RCC 7860 (cell line): ENCODE measurements at regions not wholly inside any gene's neighbourhood (a gene's known extent, or its start where the extent isn't known, plus 50 kb on each side); places are given as distances from the start of the nearest gene placed in this dataset.
A peak's percentile ranks its signal among the peaks of the same experiment; 100 is the strongest.

Experiments used
- DNase-seq: peaks from one replicate; pipeline ENCODE4 v3.0.0-alpha.2; 2015; ENCODE audit warnings: low spot score
- FAIRE-seq: peaks from 2 replicates; lab custom pipeline; 2012; peaks lifted over from hg19 to GRCh38; lab: Jason Lieb, UNC

DNA sequence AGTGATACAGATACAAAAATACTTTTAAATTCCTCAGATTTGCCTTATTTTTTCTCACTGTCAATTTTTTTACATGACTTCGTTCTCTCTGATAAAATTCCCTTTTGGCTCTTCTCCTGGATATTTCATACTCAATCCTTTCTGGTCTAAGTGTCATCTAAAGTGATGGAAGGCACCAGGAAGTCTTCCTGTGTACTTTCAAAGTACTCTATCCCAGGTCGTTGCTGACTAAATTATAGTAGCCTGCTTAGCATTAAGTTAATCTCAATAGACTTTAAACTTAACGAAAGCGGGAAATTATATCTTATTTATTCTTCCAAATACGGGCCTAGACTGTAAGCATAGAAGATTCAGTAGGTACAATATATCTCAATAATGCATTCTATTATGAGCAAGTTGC lies 67.8 kb downstream of the CASP12 start:
- DNase-seq (no peak), FAIRE-seq (no peak)

GRCh38 chr11:104830080-104830479 lies 68.2 kb downstream of the CASP12 start:
- DNase-seq (peak; percentile 11), FAIRE-seq (no peak)

DNA sequence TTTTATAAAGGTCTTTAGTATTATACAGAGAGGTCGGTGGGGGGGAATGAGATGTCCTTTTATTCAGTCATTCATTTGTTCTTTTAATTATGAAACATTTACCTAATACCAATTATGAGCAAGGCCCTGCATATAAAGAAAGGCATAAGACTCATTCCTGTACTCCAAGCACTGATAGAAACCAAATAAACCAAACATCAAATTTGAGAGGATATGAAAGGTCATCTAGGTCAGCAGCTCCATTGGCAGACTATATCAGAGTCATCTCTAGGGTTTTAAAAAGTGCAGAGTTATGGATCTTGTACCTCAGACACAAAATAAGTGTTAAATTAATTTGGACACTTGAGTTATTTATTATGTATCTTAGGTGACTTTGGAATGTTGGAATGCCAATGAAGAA lies 71.5 kb downstream of the CASP12 start:
- DNase-seq (no peak), FAIRE-seq (no peak)

DNA sequence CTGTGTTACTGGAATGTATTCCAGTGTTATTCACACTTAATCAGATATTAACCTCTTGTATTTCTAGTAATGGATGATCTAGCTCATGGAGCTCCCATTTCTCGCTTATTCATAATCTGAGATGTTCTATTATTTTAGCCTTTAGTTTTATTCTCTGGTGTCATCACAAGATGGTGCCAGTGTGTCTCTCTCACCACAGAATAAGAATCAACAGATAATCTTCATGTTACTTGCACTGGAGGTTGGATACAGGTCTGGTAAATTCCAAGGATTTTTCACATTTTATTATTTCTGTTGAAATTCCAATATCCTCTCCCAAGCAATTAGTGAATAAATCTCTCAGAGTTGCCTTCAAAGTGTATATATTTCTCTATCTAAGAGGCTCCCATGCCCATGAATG lies 74.6 kb downstream of the CASP12 start:
- FAIRE-seq = no peak
- DNase-seq = no peak

DNA sequence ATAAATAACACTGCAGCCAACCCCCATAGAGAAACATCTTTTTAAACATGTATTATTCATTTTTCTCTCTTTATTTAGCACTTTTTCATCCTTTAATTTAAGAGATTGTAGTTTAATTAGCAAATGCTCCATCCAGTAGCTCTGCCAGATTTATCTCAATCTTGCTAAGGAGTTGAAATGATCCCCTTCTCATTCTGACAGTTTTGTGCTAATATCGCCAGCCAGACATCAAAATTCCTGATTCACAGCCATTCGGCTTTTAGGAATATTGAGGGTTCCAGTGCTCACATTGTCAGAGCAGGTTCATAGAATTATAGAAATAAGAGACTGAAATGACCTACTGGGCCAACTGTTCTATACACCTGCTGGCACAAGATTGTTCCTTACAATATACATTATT lies 77.8 kb downstream of the CASP12 start:
- DNase-seq = no peak
- no peak for FAIRE-seq

DNA sequence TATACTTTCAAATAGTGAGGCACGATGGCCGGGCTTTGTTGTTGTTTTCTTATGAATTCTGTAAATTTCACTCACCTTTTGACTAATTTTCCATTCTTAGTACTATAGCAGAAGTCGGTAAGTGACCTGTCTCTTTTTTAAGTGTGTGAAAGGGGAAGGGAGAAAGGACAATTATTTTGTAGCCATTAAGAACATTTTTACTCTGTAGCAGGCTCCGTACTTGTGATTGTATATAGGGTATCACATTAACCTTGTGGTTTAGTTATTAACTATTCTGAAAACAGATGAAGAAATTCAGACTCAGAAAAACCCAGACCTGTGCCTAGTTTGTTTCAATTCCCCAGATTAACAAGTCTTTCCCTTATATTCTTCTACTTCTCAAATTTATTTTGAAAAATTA lies 78.7 kb downstream of the CASP12 start:
- FAIRE-seq = no peak

DNA sequence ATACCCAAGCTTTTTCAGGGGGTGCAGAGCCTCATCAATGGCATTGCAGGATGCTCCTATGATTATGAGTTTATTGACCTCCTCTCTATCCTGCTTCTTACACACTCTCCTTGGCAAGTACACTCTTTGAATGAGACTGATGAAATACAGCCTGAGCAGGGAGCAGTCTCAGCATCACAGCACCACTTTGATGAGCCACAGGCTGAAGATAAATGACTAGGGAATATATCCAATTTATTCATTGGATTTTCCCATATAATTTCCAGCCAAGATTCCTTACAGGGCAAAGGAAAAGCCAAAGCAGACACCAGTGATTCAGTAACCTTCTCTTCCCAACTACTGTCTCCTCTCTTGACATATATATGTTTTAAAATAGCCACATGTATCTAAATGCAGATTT lies 79.2 kb downstream of the CASP12 start:
- FAIRE-seq (no peak), DNase-seq (no peak)

More for the DNA sequence above, 78.7 kb downstream of the CASP12 start:
- no peak for DNase-seq

DNA sequence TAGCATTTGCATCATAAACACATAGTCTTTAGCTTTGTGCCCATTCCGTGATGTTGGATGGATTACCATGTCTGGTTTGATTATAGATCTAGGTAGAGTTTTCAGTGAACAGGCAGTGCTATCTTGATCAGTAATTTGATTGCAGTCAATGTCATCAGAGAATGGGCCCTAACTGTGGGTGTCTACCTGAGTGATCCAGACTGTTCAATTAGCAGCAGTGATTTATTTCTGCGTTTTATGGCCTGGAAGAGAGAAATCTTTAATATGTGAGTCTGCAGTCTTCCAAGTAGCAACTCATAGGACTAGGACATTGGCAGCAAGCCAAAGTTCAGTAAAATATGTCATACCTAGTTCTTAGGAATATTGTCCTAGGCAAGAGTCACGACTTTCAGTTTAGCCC lies 80.3 kb downstream of the CASP12 start:
- no peak for FAIRE-seq
- DNase-seq = no peak

GRCh38 chr11:104813532-104813931 lies 84.7 kb downstream of the CASP12 start:
- no peak for FAIRE-seq
- DNase-seq = no peak

- no peak for DNase-seq
- no peak for FAIRE-seq
These were observed 86.0 kb downstream of the CASP12 start for GRCh38 chr11:104812103-104812788.

GRCh38 chr11:104803776-104804175 lies 94.5 kb downstream of the CASP12 start:
- FAIRE-seq (no peak), DNase-seq (no peak)

DNA sequence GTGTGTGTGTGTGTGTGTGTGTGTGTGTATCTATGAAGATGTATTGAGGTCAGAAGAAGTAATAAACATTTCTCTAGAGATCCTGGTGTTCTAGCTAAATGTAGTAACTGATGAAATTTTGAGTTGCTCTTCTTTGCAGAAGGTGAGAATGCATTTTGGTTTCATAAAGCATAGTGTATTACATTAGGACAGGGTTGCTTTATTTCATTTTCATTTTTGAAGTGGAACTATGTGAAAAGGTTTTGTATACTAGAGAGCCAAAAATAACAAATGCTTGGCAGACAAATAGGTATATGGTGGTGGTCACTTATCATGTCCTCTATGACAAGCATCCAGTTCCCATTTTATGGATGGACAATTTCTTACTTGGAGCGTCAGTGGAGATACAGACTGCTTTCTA lies 99.0 kb downstream of the CASP12 start:
- FAIRE-seq = no peak
- no peak for DNase-seq

DNA sequence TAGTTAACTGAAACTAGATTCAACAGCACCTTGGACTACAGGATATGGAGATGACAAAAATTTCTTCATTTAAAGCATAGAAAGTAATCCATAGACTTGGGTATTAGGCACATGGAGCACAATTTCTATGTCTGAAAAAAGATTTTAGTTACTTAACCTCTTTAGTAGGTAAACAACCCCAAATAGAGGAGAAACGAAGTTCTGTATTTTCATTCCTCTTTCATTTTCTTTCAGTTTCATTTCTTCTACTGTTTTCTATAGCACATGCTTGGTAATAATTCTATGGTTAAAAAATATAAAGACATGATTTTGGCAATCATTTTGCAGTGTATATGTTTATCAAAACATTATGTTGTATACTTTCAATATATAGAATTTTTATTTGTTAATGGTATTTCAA lies 99.5 kb downstream of the CASP12 start:
- DNase-seq = no peak
- no peak for FAIRE-seq

DNA sequence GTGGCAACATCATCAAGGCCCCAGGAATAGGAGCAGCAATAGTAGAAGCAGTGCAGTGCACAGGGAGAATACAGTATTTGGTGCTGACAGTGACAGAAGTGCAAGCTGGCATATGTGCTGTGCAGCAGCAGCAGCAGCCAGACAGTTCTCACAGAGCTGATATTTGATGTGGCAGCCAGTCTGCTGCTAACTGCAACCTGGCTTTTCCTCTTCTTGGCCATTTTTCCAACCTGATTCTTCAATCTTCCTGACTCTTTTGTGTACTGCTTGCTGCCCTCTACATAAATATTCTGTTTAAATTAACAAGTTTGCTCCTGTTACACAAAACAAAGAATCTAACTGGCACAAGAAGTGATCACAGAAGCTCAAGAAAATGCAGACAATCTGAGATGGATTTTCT lies 102.0 kb downstream of the CASP12 start:
- FAIRE-seq (no peak), DNase-seq (no peak)

DNA sequence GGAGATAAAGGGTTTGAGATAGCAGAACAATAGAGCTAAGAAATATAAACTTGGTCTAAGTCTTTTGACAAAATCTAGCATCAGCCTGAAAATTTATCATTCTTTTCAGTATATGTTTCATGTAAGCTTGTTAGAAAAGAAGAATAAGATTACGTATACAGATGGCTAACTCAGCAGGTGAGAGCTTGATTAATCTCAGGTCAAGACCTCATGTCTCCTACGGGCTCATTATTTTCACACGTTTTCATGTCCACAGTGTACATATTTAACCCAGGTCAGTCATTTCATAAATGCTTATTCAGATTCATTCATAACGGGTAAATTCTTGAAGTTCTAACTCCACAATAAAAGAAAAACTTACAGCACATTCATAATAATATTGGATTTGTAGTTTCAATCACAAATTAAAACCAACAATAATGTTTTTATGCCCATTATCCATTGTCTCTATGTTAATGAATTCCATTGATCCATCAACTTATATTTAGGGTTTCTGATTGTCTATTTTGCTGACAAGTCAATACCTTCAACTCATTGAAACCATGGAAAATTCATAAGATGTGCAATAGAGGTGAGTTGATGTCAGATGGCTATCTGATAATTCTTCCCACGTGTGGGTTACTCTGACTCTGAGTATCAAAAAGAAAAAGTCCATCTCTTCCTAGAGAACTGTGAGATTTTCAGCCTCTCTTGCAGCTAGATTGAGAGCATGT lies 102.6 kb downstream of the CASP12 start:
- no peak for FAIRE-seq
- no peak for DNase-seq

- no peak for DNase-seq
- FAIRE-seq = no peak
These were observed 105.4 kb downstream of the CASP12 start for GRCh38 chr11:104792861-104793260.

DNA sequence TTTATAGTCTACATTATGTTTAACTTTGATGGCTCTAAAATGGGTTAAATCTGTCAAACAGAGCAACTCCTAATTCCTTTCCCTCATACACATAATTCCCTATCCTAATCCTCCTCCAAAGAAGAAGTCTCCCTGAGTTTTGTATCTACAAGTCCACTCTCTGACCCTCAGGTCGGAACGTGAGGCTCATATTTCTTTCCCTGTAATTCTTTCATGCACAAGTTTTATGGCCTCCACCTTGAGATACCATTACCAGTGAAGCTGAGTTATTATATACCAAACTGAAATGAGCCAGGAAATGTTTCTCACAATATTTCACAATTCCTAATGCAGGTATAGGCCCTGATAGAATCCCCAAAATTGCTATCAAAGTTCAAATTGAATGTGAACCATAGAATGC lies 106.4 kb downstream of the CASP12 start:
- no peak for DNase-seq
- FAIRE-seq = no peak

DNA sequence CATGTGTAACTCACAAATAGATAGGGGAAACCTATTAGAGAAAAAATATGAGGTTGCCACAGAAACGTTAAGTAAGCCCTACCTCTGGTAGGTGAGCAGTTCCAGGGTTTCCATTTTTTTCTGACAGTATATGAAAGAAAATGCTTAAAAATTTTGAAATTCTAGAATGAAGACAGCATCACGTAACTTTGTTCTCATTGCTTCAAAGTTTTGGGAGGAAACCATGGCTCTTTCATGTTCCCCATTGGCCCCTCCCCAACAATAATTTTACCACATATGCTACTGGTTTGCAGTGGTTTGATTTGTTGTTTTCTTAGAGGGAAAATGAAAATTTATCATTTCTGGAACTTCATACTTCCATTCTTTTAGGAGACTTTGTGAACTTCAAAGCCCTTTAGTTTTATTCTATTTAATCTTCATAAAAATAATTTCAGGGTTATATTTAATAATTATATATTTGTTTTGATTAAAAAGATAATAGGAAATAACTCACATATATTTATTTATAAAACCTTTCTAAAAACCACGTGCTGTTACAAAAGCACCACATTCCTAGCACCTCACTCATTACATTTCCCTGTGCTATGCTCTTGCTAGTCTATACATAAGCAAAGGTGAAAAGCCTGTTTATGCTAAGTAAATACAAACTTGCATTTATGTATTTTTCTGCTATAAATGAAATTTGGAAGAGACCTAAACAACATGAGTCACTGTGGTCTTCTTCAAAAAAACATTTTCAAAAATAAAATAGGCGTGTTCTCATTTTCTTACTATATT lies 113.4 kb downstream of the CASP12 start:
- FAIRE-seq = no peak
- no peak for DNase-seq

GRCh38 chr11:104783241-104783640 lies 115.0 kb downstream of the CASP12 start:
- DNase-seq (no peak), FAIRE-seq (no peak)

- no peak for FAIRE-seq
- DNase-seq = no peak
These were observed 115.9 kb downstream of the CASP12 start for GRCh38 chr11:104782377-104782754.

- DNase-seq = no peak
- no peak for FAIRE-seq
These were observed 116.4 kb downstream of the CASP12 start for GRCh38 chr11:104781719-104782376.
